GM18861 (cell line): ENCODE measurements at regions not wholly inside any gene's neighbourhood (a gene's known extent, or its start where the extent isn't known, plus 50 kb on each side); places are given as distances from the start of the nearest gene placed in this dataset.

Experiments
- ATAC-seq: cut with Tn5 transposase; IDR thresholded peaks from one replicate; pipeline ENCODE4 v1.9.1; 2021; ENCODE audit not compliant: unreplicated experiment

GRCh38 chr12:84689638-84690037 is 223.0 kb downstream of the SLC6A15 start:
- no peak for ATAC-seq

GRCh38 chr12:84685379-84685778 is 227.2 kb downstream of the SLC6A15 start:
- no peak for ATAC-seq

GRCh38 chr12:84676787-84677186 is 235.8 kb downstream of the SLC6A15 start:
- ATAC-seq = no peak

GRCh38 chr12:84661786-84662185 is 250.8 kb downstream of the SLC6A15 start:
- no peak for ATAC-seq

GRCh38 chr12:84660139-84660538 is 252.5 kb downstream of the SLC6A15 start:
- ATAC-seq = no peak

GRCh38 chr12:84658877-84659276 is 253.7 kb downstream of the SLC6A15 start:
- no peak for ATAC-seq

GRCh38 chr12:84656705-84657104 is 255.9 kb downstream of the SLC6A15 start:
- ATAC-seq = no peak

GRCh38 chr12:84653482-84653881 is 259.1 kb downstream of the SLC6A15 start:
- ATAC-seq = no peak

- ATAC-seq = no peak
Measured at GRCh38 chr12:84648425-84648824, 264.2 kb downstream of the SLC6A15 start.

- no peak for ATAC-seq
Measured at GRCh38 chr12:84644908-84645307, 267.7 kb downstream of the SLC6A15 start.

GRCh38 chr12:84643993-84644392 is 268.6 kb downstream of the SLC6A15 start:
- ATAC-seq = no peak

- no peak for ATAC-seq
Measured at GRCh38 chr12:84641940-84642545, 270.6 kb downstream of the SLC6A15 start.

- no peak for ATAC-seq
Measured at GRCh38 chr12:84638811-84639368, 273.7 kb downstream of the SLC6A15 start.

- no peak for ATAC-seq
Measured at GRCh38 chr12:84637926-84638325, 274.7 kb downstream of the SLC6A15 start.

- no peak for ATAC-seq
Measured at GRCh38 chr12:84636801-84637290, 275.8 kb downstream of the SLC6A15 start.

GRCh38 chr12:84634526-84634925 is 278.1 kb downstream of the SLC6A15 start:
- no peak for ATAC-seq

GRCh38 chr12:84632556-84632955 is 280.0 kb downstream of the SLC6A15 start:
- ATAC-seq = no peak

GRCh38 chr12:84631020-84631419 is 281.6 kb downstream of the SLC6A15 start:
- no peak for ATAC-seq

GRCh38 chr12:84627593-84627992 is 285.0 kb downstream of the SLC6A15 start:
- ATAC-seq = no peak

- no peak for ATAC-seq
Measured at GRCh38 chr12:84624601-84625000, 288.0 kb downstream of the SLC6A15 start.

- ATAC-seq = no peak
Measured at GRCh38 chr12:84619053-84619571, 293.5 kb downstream of the SLC6A15 start.

GRCh38 chr12:84607170-84607819 is 305.3 kb downstream of the SLC6A15 start:
- ATAC-seq = no peak
